NCI-H748 (cell line): ENCODE measurements at regions not wholly inside any gene's neighbourhood (a gene's known extent, or its start where the extent isn't known, plus 50 kb on each side); places are given as distances from the start of the nearest gene placed in this dataset.

Experiments
- DNase-seq: peaks from one replicate; lab custom pipeline; 2025; ENCODE audit not compliant: unreplicated experiment; lab: John Stamatoyannopoulos, UW

GRCh38 chr7:49244543-49244942, 320.2 kb downstream of the CDC14C start:
- DNase-seq, result no peak

- no peak for DNase-seq
Measured at GRCh38 chr7:49245062-49245461, 320.7 kb downstream of the CDC14C start.

GRCh38 chr7:49247759-49248158, 323.4 kb downstream of the CDC14C start:
- DNase-seq, result no peak

GRCh38 chr7:49255054-49255453, 330.7 kb downstream of the CDC14C start:
- no peak for DNase-seq

GRCh38 chr7:49260538-49260937, 336.2 kb downstream of the CDC14C start:
- no peak for DNase-seq

- no peak for DNase-seq
Measured at GRCh38 chr7:49261928-49262327, 337.6 kb downstream of the CDC14C start.

GRCh38 chr7:49264530-49264929, 340.2 kb downstream of the CDC14C start:
- DNase-seq, result no peak

GRCh38 chr7:49273897-49274296, 349.6 kb downstream of the CDC14C start:
- DNase-seq, result no peak

GRCh38 chr7:49279891-49280290, 355.5 kb downstream of the CDC14C start:
- DNase-seq, result no peak

- DNase-seq, result no peak
Measured at GRCh38 chr7:49287653-49288052, 363.3 kb downstream of the CDC14C start.

GRCh38 chr7:49294611-49295010, 370.3 kb downstream of the CDC14C start:
- no peak for DNase-seq

GRCh38 chr7:49295146-49295545, 370.8 kb downstream of the CDC14C start:
- DNase-seq, result no peak

- DNase-seq, result no peak
Measured at GRCh38 chr7:49297958-49298357, 373.6 kb downstream of the CDC14C start.

GRCh38 chr7:49308787-49309186, 384.4 kb downstream of the CDC14C start:
- no peak for DNase-seq

GRCh38 chr7:49320083-49320482, 395.7 kb downstream of the CDC14C start:
- DNase-seq, result no peak

- DNase-seq, result peak; percentile 8
Measured at GRCh38 chr7:49321843-49322242, 397.5 kb downstream of the CDC14C start.

- DNase-seq, result no peak
Measured at GRCh38 chr7:49322476-49322875, 398.1 kb downstream of the CDC14C start.

- DNase-seq, result no peak
Measured at GRCh38 chr7:49324040-49324439, 399.7 kb downstream of the CDC14C start.

- DNase-seq, result peak; percentile 21
Measured at GRCh38 chr7:49324707-49325106, 400.4 kb downstream of the CDC14C start.

- DNase-seq, result no peak
Measured at GRCh38 chr7:49325571-49325970, 401.2 kb downstream of the CDC14C start.

GRCh38 chr7:49327155-49327554, 402.8 kb downstream of the CDC14C start:
- DNase-seq, result no peak

GRCh38 chr7:49333180-49333881, 409.0 kb downstream of the CDC14C start:
- DNase-seq, result no peak

- DNase-seq, result no peak
Measured at GRCh38 chr7:49341849-49342248, 417.5 kb downstream of the CDC14C start.
